ENCODE measurements at regions not wholly inside any gene's neighbourhood (a gene's known extent, or its start where the extent isn't known, plus 50 kb on each side); places are given as distances from the start of the nearest gene placed in this dataset.

GRCh38 chr14:34172550-34173368 lies 221.9 kb upstream of the EGLN3 start:
- no peak for TF ChIP-seq CTCF (IDR thresholded peaks at IDR 0.05; ENCODE audit: low read depth, low read length)

GRCh38 chr14:34172173-34172451 lies 221.2 kb upstream of the EGLN3 start:
- no peak for TF ChIP-seq CTCF (IDR thresholded peaks at IDR 0.05; ENCODE audit: low read depth, low read length)
- no peak for DNase-seq (ENCODE audit: extremely low read depth, low read depth)

More at GRCh38 chr14:34172550-34173368, 221.9 kb upstream of the EGLN3 start:
- DNase-seq (ENCODE audit: extremely low read depth, low read depth), result no peak

GRCh38 chr14:34171431-34172172 lies 220.7 kb upstream of the EGLN3 start:
- no peak for TF ChIP-seq CTCF (IDR thresholded peaks at IDR 0.05; ENCODE audit: low read depth, low read length)
- DNase-seq (ENCODE audit: extremely low read depth, low read depth), result no peak

- no peak for TF ChIP-seq CTCF (IDR thresholded peaks at IDR 0.05; ENCODE audit: low read depth, low read length)
- DNase-seq (ENCODE audit: extremely low read depth, low read depth), result no peak
Measured at GRCh38 chr14:34170882-34171281, 220.0 kb upstream of the EGLN3 start.

- no peak for DNase-seq (ENCODE audit: extremely low read depth, low read depth)
- no peak for TF ChIP-seq CTCF (IDR thresholded peaks at IDR 0.05; ENCODE audit: low read depth, low read length)
Measured at GRCh38 chr14:34169561-34169960, 218.7 kb upstream of the EGLN3 start.

GRCh38 chr14:34168656-34169055 lies 217.8 kb upstream of the EGLN3 start:
- DNase-seq (ENCODE audit: extremely low read depth, low read depth), result no peak
- TF ChIP-seq CTCF (IDR thresholded peaks at IDR 0.05; ENCODE audit: low read depth, low read length), result no peak

- no peak for TF ChIP-seq CTCF (IDR thresholded peaks at IDR 0.05; ENCODE audit: low read depth, low read length)
- DNase-seq (ENCODE audit: extremely low read depth, low read depth), result no peak
Measured at GRCh38 chr14:34165847-34166350, 215.0 kb upstream of the EGLN3 start.
